RCC 7860 (cell line): ENCODE measurements at regions not wholly inside any gene's neighbourhood (a gene's known extent, or its start where the extent isn't known, plus 50 kb on each side); places are given as distances from the start of the nearest gene placed in this dataset.
"Not testable (repeated sequence)": the region's sequence is repeated elsewhere in the genome, so short reads cannot be mapped to it uniquely, and the experiment has no call there.

ENCODE experiments used
- DNase-seq: peaks from one replicate; pipeline ENCODE4 v3.0.0-alpha.2; 2015; ENCODE audit warnings: low spot score
- FAIRE-seq: peaks from 2 replicates; lab custom pipeline; 2012; peaks lifted over from hg19 to GRCh38; lab: Jason Lieb, UNC

GRCh38 chr3:75572303-75572702 is 91.8 kb upstream of the FRG2C start:
- not testable (repeated sequence) for DNase-seq, FAIRE-seq

DNA sequence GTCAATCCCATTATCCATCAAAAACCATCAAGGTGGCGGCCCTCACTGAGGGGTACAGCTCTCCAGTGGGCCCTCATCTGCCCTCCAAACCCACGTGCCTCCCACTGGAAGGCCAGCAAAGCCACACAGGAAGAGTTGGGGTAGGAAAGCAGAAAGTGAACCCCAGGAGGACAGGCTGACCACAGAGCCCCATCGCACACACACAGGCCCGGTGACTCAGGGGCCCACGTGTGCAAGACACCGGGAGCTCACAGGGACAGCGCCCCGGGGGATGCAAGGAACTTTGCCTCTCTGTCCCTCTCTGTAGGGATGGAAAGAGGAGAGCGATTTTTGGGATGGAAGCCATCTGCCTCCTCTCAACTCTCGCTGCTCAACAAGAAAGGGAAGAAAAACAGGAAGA is 85.0 kb upstream of the FRG2C start:
- not testable (repeated sequence) for FAIRE-seq, DNase-seq

DNA sequence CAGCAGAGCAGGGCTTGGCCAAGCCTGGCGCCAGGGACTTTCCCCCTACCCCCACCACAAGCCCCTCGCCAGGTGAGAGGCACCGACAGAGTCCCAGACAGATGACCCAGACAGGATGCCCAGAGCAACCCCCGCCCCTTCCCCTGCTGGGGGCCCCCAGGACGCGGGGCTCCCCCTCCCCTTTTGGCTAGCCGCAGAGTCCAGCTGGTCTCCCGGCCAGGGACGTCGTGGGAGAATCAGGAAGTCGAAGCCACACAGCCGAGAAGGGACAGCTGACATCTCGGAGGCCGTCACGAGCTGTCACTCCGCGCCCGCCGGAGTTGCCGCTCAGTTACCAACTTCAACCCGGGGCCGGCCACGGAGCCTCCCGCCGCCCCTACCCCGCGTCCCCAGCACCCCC is 84.6 kb upstream of the FRG2C start:
- not testable (repeated sequence) for FAIRE-seq, DNase-seq

DNA sequence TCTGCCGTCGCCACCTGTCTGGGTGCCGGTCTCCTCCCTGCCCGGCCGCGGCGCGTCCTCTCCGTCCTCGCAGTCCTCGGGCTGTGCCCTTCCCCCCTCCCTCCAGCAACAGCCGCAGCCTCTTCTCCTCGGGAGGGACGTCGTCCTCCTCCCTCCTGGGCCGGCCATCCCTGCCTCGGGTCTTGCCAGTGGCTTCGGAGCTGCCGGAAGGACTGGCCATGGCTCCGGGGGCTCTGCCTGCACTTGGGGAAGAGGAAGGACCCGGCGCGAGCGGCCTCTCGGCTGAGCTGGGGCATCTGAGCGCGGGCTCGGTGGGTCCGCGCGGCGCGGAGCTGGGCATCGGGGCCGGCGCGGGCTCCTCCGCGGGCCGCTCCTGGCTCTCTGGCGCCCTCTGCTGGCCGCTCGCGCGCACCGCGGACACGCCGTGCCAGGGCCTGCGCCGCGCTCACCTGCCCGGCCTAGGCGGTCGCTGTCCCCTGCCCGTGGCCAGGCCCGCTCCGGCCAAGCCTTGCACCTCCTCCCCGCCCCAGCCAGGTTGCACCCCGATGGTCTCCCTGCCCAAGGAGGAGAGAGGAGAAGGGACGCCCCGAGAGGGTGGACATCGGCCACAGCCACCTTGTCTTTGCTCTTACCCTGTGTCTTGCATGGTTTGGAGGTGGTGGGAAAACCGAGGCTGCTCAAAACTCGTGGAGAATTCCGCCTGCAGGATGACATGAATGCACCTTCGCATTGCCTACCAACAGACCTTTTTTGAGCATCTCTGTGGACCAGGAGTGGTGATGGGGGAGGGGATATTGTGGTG is 83.9 kb upstream of the FRG2C start:
- FAIRE-seq, DNase-seq: not testable (repeated sequence)

DNA sequence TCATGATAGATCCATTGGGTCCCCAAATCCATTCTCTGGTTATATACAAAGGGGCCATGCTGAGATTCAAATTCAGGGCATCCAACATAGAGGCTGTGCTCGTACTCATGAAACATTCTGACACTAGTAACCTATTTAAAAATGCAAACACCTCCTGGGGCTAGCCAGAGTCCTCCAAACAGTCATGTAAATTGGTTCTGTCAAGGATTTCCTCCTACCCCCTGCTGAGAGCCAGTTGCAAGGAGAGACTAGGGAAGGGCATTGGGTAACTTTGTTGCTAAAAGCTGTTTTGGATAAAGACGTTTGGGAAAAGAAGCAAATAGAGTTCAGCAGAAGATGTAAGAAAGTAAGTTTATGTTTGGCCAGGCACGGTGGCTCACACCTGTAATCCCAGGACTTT is 81.6 kb upstream of the FRG2C start:
- FAIRE-seq, DNase-seq: not testable (repeated sequence)

- not testable (repeated sequence) for DNase-seq, FAIRE-seq
Measured at GRCh38 chr3:75583116-75583515, 81.0 kb upstream of the FRG2C start.

DNA sequence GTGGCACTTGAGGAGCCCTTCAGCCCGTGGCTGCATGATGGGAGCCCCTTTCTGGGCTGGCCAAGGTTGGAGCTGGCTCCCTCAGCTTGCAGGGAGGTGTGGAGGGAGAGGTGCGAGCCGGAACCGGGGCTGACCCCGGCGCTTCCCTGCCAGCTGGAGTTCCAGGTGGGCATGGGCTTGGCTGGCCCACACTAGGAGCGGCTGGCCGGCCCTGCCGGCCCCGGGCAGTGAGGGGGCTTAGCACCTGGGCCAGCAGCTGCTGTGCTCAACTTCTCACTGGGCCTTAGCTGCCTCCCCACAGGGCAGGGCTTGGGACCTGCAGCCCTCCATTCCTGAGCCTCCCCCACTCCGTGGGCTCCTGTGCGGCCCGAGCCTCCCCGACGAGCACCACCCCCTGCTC is 76.4 kb upstream of the FRG2C start:
- not testable (repeated sequence) for FAIRE-seq, DNase-seq

DNA sequence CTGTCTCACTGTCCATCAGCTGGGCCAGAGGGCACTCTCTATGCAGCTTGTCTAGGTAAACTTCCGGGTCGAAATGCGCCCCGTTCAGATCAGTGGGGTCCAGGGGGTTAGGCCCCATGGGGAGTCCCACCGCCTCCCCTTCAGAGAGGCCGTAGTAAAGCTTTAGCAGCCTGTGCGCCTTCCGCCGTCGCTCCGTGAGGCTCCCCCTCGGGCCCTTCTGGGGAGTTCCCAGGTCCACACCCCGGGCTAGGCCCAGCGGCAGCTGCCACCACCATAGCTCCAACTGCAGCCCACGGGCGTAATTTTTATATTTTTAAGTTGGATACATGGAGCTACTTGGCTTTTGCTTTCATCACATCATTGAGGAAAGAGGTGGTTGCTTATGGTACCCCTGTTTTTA is 73.7 kb upstream of the FRG2C start:
- DNase-seq, FAIRE-seq: not testable (repeated sequence)

- not testable (repeated sequence) for DNase-seq, FAIRE-seq
Measured at GRCh38 chr3:75604286-75604934, 59.7 kb upstream of the FRG2C start.

GRCh38 chr3:75607996-75608395 is 56.1 kb upstream of the FRG2C start:
- DNase-seq, result not testable (repeated sequence)
- FAIRE-seq, result peak; percentile 30

- not testable (repeated sequence) for DNase-seq, FAIRE-seq
Measured at GRCh38 chr3:75609598-75609997, 54.5 kb upstream of the FRG2C start.

GRCh38 chr3:75610773-75611172 is 53.4 kb upstream of the FRG2C start:
- peak; percentile 21 for FAIRE-seq

GRCh38 chr3:75611724-75612460 is 52.2 kb upstream of the FRG2C start:
- DNase-seq, FAIRE-seq: not testable (repeated sequence)

More at GRCh38 chr3:75610773-75611172, 53.4 kb upstream of the FRG2C start:
- no peak for DNase-seq
